Adrenal gland (tissue), 5 donors: ENCODE measurements at regions not wholly inside any gene's neighbourhood (a gene's known extent, or its start where the extent isn't known, plus 50 kb on each side); places are given as distances from the start of the nearest gene placed in this dataset.

ENCODE experiments used
- CTCF ChIP-seq, 6 experiments: fragments of 450-650 bp in 4 of 6; fragments of 200-600 bp in 2 of 6; sonication (generic) in 1 of 6; IDR thresholded peaks; 1 replicate in 5 of 6; 2 replicates in 1 of 6; pipeline versions ENCODE4 v1.5.1 to v1.8.0; 2016 to 2021; ENCODE audit warnings: antibody characterized with exemption in 6 of 6, mild to moderate bottlenecking in 2 of 6, moderate library complexity in 1 of 6
- POLR2A ChIP-seq, 2 donors: fragments of 450-650 bp; IDR thresholded peaks; one replicate each; pipeline ENCODE4 v1.6.1; 2017; ENCODE audit warnings: antibody characterized with exemption in 2 of 2, mild to moderate bottlenecking in 2 of 2, moderate library complexity in 1 of 2
- donor health status: DM: no; HTN: no; CAD: no.

GRCh38 chr12:28681980-28682379 is 467.1 kb upstream of the FAR2 start:
- TF ChIP-seq CTCF (IDR thresholded peaks at IDR 0.05) (no peak), POLR2A (IDR thresholded peaks at IDR 0.05) (no peak)
